Uterus (tissue), 2 donors: ENCODE measurements at regions not wholly inside any gene's neighbourhood (a gene's known extent, or its start where the extent isn't known, plus 50 kb on each side); places are given as distances from the start of the nearest gene placed in this dataset.

Experiments
- POLR2A ChIP-seq, 2 donors: fragments of 450-650 bp; IDR thresholded peaks; one replicate each; pipeline ENCODE4 v1.6.1; 2016; ENCODE audit warnings: antibody characterized with exemption in 2 of 2, mild to moderate bottlenecking in 1 of 2, moderate library complexity in 1 of 2
- TF ChIP-seq, protein P1 (sequence below), 4 experiments: fragments of 200-600 bp in 2 of 4; fragments of 450-650 bp in 2 of 4; sonication (generic) in 2 of 4; IDR thresholded peaks; one replicate each; pipeline ENCODE4 v1.5.1; 2016 to 2019; ENCODE audit warnings: antibody characterized with exemption in 4 of 4, mild to moderate bottlenecking in 2 of 4, moderate library complexity in 1 of 4

DNA sequence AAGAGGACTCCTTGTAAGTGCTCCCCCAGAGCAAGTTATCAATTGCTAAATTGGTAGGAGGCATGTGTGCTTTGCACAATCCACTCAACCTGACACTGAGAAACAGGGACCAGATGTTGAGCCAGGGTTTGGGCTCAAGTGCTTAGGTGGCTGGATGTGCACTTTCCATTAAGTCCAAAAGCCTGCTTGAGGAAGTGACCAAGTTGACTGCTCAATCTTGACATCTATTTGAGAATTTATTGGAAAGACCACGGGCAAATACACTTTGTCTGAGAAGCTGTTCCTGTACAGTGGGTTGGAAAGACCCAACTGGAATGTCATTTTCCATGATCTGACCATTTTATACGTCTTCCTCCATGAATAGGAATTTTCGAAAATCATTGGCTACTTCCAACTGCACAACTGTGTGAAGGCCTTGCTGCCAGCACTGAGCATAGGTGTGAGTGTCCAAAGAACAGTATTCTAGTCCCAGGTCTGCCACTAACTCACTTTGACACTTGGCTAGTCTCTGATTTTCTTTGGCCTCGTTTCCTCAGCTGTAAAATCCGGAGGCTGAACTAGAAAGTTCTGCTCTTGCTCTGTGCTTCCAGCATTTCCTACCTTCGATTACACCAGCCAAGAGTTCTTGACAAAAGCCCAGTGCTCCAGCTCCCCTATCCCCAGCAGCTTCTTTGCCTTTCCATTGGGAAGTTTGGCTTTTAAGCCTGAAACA lies 186.9 kb upstream of the ECI2 start:
- TF ChIP-seq, protein P1, sequence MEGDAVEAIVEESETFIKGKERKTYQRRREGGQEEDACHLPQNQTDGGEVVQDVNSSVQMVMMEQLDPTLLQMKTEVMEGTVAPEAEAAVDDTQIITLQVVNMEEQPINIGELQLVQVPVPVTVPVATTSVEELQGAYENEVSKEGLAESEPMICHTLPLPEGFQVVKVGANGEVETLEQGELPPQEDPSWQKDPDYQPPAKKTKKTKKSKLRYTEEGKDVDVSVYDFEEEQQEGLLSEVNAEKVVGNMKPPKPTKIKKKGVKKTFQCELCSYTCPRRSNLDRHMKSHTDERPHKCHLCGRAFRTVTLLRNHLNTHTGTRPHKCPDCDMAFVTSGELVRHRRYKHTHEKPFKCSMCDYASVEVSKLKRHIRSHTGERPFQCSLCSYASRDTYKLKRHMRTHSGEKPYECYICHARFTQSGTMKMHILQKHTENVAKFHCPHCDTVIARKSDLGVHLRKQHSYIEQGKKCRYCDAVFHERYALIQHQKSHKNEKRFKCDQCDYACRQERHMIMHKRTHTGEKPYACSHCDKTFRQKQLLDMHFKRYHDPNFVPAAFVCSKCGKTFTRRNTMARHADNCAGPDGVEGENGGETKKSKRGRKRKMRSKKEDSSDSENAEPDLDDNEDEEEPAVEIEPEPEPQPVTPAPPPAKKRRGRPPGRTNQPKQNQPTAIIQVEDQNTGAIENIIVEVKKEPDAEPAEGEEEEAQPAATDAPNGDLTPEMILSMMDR (IDR thresholded peaks at IDR 0.05), result no peak
- no peak for TF ChIP-seq POLR2A (IDR thresholded peaks at IDR 0.05)
